ENCODE measurements at regions not wholly inside any gene's neighbourhood (a gene's known extent, or its start where the extent isn't known, plus 50 kb on each side); places are given as distances from the start of the nearest gene placed in this dataset.

GRCh38 chr4:178314287-178314686, 872.0 kb upstream of the AGA start:
- no peaks in the 10 kb centered on the region for H3K36me3 ChIP-seq (ENCODE audit: control insufficient read depth in 1 of 2, insufficient read depth in 2 of 2, low read length in 2 of 2)
- no peaks in the 10 kb centered on the region for H3K9me2 ChIP-seq (ENCODE audit: insufficient read depth)
- no peak overlapping the region for H3K9ac ChIP-seq (ENCODE audit: low read length)
- H3K4me1 ChIP-seq (ENCODE audit: control insufficient read depth in 1 of 2, insufficient read depth in 2 of 2, low read length in 2 of 2) = no peaks in the 10 kb centered on the region
- TF ChIP-seq, protein P1, sequence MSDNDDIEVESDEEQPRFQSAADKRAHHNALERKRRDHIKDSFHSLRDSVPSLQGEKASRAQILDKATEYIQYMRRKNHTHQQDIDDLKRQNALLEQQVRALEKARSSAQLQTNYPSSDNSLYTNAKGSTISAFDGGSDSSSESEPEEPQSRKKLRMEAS (IDR thresholded peaks at IDR 0.05) = no peak
- TF ChIP-seq EZH2 (IDR thresholded peaks at IDR 0.05) (no peak), CEBPB (IDR thresholded peaks at IDR 0.05; ENCODE audit: low read depth) (no peak), POLR2A (IDR thresholded peaks at IDR 0.05; ENCODE audit: borderline replicate concordance, extremely low read depth, insufficient read depth, insufficient read length) (no peak), ELF1 (IDR thresholded peaks at IDR 0.05; ENCODE audit: borderline replicate concordance, low read depth) (no peak), TCF7L2 (IDR thresholded peaks at IDR 0.05; ENCODE audit: borderline replicate concordance, extremely low read depth, insufficient read depth, insufficient read length) (no peak), SRF (IDR thresholded peaks at IDR 0.05; ENCODE audit: low read depth) (no peak), JUND (IDR thresholded peaks at IDR 0.05) (no peak), POLR2AphosphoS5 (IDR thresholded peaks at IDR 0.05; ENCODE audit: low read depth, low read length) (no peak), ZFX (IDR thresholded peaks at IDR 0.05) (no peak), SP1 (IDR thresholded peaks at IDR 0.05; ENCODE audit: low read depth) (no peak), SIN3A (IDR thresholded peaks at IDR 0.05; ENCODE audit: low read depth) (no peak), RAD21 (IDR thresholded peaks at IDR 0.05; ENCODE audit: low read depth) (no peak)
- TF ChIP-seq, protein P2, sequence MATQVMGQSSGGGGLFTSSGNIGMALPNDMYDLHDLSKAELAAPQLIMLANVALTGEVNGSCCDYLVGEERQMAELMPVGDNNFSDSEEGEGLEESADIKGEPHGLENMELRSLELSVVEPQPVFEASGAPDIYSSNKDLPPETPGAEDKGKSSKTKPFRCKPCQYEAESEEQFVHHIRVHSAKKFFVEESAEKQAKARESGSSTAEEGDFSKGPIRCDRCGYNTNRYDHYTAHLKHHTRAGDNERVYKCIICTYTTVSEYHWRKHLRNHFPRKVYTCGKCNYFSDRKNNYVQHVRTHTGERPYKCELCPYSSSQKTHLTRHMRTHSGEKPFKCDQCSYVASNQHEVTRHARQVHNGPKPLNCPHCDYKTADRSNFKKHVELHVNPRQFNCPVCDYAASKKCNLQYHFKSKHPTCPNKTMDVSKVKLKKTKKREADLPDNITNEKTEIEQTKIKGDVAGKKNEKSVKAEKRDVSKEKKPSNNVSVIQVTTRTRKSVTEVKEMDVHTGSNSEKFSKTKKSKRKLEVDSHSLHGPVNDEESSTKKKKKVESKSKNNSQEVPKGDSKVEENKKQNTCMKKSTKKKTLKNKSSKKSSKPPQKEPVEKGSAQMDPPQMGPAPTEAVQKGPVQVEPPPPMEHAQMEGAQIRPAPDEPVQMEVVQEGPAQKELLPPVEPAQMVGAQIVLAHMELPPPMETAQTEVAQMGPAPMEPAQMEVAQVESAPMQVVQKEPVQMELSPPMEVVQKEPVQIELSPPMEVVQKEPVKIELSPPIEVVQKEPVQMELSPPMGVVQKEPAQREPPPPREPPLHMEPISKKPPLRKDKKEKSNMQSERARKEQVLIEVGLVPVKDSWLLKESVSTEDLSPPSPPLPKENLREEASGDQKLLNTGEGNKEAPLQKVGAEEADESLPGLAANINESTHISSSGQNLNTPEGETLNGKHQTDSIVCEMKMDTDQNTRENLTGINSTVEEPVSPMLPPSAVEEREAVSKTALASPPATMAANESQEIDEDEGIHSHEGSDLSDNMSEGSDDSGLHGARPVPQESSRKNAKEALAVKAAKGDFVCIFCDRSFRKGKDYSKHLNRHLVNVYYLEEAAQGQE (IDR thresholded peaks at IDR 0.05; ENCODE audit: low read depth) = no peak
- H3K9me3 ChIP-seq (ENCODE audit: control insufficient read depth in 1 of 2, insufficient read depth in 1 of 2, low read depth in 1 of 2, low read length in 2 of 2) = no peaks in the 10 kb centered on the region
- no TSS peak for BruUV-seq (replicated peaks)
- H3K27ac ChIP-seq (ENCODE audit: low read depth, low read length) = no peak overlapping the region
- POLR2A ChIA-PET = no interaction called here
- H3K4me3 ChIP-seq (replicated peaks in 1 of 2; ENCODE audit: low read depth in 1 of 2, low read length in 2 of 2) = no peak overlapping the region
- H2AFZ ChIP-seq (ENCODE audit: low read depth, low read length, poor library complexity, severe bottlenecking) = no peak overlapping the region
- CTCF ChIA-PET = no interaction called here
- no peaks in the 10 kb centered on the region for H4K20me1 ChIP-seq (ENCODE audit: insufficient read depth)
- no peak for ATAC-seq
- RAD21 ChIA-PET (ENCODE audit: low non-redundant PET in 1 of 2, low total read pairs in 2 of 2, uncharacterized antibody in 2 of 2, unreplicated experiment in 2 of 2) = no interaction called here
- no peak for DNase-seq (ENCODE audit: low read depth, low spot score)
- H3K4me2 ChIP-seq (ENCODE audit: low read length) = no peak overlapping the region
- H3K27me3 ChIP-seq (ENCODE audit: insufficient read depth, low read length) = no peaks in the 10 kb centered on the region
- intact Hi-C loops (cut with micrococcal nuclease) = no loop called here
- no peaks in the 10 kb centered on the region for H3K79me2 ChIP-seq (ENCODE audit: insufficient read depth, low read length)

All from HCT116 (cell line).